ENCODE measurements at regions not wholly inside any gene's neighbourhood (a gene's known extent, or its start where the extent isn't known, plus 50 kb on each side); places are given as distances from the start of the nearest gene placed in this dataset.
A peak's percentile ranks its signal among the peaks of the same experiment; 100 is the strongest.

DNA sequence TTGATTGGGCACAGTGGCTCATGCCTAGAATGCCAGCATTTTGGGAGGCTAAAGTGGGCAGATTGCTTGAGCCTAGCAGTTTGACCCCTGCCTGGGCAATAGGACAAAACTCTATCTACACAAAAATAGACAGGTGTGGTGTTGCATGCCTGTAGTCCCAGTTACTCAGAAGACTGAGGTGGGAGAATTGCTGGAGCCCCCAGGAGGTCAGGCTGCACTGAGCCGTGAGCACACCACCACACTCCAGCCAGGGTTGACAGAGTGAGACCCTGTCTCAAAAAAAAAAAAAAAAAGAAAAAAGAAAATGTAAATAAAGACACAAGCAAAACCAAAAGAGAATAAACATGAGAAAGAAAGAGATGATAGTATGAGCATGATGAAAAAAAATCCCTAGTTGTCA lies 802.4 kb upstream of the ANO3 start:
- H3K9ac ChIP-seq (ENCODE audit: insufficient read depth, low read length), result no peak overlapping the region
- H3K9me3 ChIP-seq (ENCODE audit: control insufficient read depth, insufficient read depth, low read depth, low read length), result no peaks in the 10 kb centered on the region
- H3K36me3 ChIP-seq (ENCODE audit: control insufficient read depth, insufficient read depth, low read length), result no peaks in the 10 kb centered on the region
- H2AFZ ChIP-seq (ENCODE audit: low read length), result no peak overlapping the region
- H3K4me1 ChIP-seq (ENCODE audit: control insufficient read depth, extremely low read depth, insufficient read depth, low read length), result no peaks in the 10 kb centered on the region
- no peak for TF ChIP-seq EZH2 (IDR thresholded peaks at IDR 0.05; ENCODE audit: low read length, missing control alignments)
- TF ChIP-seq, protein P1, sequence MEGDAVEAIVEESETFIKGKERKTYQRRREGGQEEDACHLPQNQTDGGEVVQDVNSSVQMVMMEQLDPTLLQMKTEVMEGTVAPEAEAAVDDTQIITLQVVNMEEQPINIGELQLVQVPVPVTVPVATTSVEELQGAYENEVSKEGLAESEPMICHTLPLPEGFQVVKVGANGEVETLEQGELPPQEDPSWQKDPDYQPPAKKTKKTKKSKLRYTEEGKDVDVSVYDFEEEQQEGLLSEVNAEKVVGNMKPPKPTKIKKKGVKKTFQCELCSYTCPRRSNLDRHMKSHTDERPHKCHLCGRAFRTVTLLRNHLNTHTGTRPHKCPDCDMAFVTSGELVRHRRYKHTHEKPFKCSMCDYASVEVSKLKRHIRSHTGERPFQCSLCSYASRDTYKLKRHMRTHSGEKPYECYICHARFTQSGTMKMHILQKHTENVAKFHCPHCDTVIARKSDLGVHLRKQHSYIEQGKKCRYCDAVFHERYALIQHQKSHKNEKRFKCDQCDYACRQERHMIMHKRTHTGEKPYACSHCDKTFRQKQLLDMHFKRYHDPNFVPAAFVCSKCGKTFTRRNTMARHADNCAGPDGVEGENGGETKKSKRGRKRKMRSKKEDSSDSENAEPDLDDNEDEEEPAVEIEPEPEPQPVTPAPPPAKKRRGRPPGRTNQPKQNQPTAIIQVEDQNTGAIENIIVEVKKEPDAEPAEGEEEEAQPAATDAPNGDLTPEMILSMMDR (conservative IDR thresholded peaks at IDR 0.05 in 1 of 2, IDR thresholded peaks at IDR 0.05 in 1 of 2; ENCODE audit: low read depth in 1 of 2, low read length in 2 of 2), result no peak
- H3K27ac ChIP-seq (ENCODE audit: insufficient read depth, low read length), result no peak overlapping the region
- no peak overlapping the region for H3K4me2 ChIP-seq (ENCODE audit: extremely low read depth, insufficient read depth, low read length)
- no peak for DNase-seq (ENCODE audit: low read depth in 2 of 2)
- H3K4me3 ChIP-seq (replicated peaks in 1 of 4; ENCODE audit: control extremely low read depth in 1 of 4, insufficient read depth in 1 of 4, low read depth in 3 of 4, low read length in 4 of 4), result no peak overlapping the region
- no peaks in the 10 kb centered on the region for H3K27me3 ChIP-seq (ENCODE audit: control insufficient read depth, insufficient read depth, low read length)
- H3K79me2 ChIP-seq (ENCODE audit: control insufficient read depth, insufficient read depth, low read length), result no peaks in the 10 kb centered on the region
- H4K20me1 ChIP-seq (ENCODE audit: control insufficient read depth, extremely low read depth, insufficient read depth, low read length), result no peaks in the 10 kb centered on the region

DNA sequence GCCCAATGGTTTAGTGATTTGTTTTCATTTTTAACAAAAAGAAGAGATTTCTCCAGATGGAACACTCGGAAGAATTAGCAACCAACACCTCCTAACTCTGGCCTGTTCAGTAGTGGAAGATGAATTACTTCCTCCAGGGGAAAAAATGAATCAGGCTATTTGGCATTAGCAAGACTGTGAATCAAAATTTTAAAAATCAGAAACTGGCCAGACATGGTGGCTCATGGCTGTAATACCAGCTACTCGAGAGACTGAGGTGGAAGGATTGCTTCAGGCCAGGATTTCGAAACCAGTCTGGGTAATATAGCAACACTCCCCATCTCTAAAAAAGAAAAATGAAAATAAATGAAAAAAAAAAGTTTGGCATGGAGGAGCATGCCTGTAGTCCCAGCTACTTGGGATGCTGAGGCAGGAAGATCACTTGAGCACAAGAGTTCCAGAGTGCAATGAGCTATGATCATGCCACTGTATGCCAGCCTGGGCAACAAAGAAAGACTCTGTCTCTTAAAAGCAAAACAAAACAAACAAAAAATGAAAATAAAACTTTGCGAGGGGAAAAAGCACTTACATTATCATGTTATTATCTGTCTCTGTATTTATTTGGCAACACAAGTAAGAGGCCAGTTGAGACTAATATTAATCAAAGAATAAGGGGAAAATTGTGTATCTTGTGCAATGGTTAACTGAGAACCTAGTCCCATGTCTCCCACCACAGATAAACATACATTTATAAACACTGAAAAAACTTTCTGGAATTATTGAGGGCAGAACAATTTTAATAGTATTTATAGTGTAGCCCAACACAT lies 796.3 kb upstream of the ANO3 start:
- Histone ChIP-seq H3K27me3 (ENCODE audit: control insufficient read depth, insufficient read depth, low read length) (no peaks in the 10 kb centered on the region), H3K4me1 (ENCODE audit: control insufficient read depth, extremely low read depth, insufficient read depth, low read length) (no peaks in the 10 kb centered on the region), H3K79me2 (ENCODE audit: control insufficient read depth, insufficient read depth, low read length) (no peaks in the 10 kb centered on the region), H3K36me3 (ENCODE audit: control insufficient read depth, insufficient read depth, low read length) (no peaks in the 10 kb centered on the region), H3K4me3 (replicated peaks in 1 of 4; ENCODE audit: control extremely low read depth in 1 of 4, insufficient read depth in 1 of 4, low read depth in 3 of 4, low read length in 4 of 4) (no peak overlapping the region), H2AFZ (ENCODE audit: low read length) (no peak overlapping the region), H3K9ac (ENCODE audit: insufficient read depth, low read length) (no peak overlapping the region), H3K9me3 (ENCODE audit: control insufficient read depth, insufficient read depth, low read depth, low read length) (no peaks in the 10 kb centered on the region), H3K27ac (ENCODE audit: insufficient read depth, low read length) (no peak overlapping the region), H3K4me2 (ENCODE audit: extremely low read depth, insufficient read depth, low read length) (no peak overlapping the region), H4K20me1 (ENCODE audit: control insufficient read depth, extremely low read depth, insufficient read depth, low read length) (no peaks in the 10 kb centered on the region)
- TF ChIP-seq, protein P1 (conservative IDR thresholded peaks at IDR 0.05 in 1 of 2, IDR thresholded peaks at IDR 0.05 in 1 of 2; ENCODE audit: low read depth in 1 of 2, low read length in 2 of 2), result no peak
- no peak for TF ChIP-seq EZH2 (IDR thresholded peaks at IDR 0.05; ENCODE audit: low read length, missing control alignments)
- DNase-seq (ENCODE audit: low read depth in 2 of 2), result peak; percentile 7 to 72

DNA sequence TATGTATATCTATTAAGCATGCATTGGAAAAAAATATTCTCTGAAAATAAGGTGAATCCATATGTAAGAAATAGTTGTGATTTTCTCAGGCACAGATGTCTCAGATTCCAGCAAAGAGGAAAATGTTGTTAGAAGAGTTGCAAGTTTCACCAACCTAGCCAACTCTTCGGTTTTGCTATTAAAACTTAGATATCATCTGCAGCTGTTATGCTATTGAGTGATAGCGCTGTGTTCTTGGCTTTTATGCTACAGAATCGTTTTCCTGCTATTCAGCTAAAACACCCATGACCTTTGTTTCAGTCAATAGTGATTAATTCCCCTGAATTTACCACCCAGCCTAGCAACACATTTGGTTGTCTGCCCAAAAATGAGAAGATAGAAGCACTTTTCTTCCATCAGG lies 795.6 kb upstream of the ANO3 start:
- TF ChIP-seq, protein P1 (conservative IDR thresholded peaks at IDR 0.05 in 1 of 2, IDR thresholded peaks at IDR 0.05 in 1 of 2; ENCODE audit: low read depth in 1 of 2, low read length in 2 of 2), result no peak
- TF ChIP-seq EZH2 (IDR thresholded peaks at IDR 0.05; ENCODE audit: low read length, missing control alignments), result no peak
- no peaks in the 10 kb centered on the region for H3K79me2 ChIP-seq (ENCODE audit: control insufficient read depth, insufficient read depth, low read length)
- no peak overlapping the region for H3K4me3 ChIP-seq (replicated peaks in 1 of 4; ENCODE audit: control extremely low read depth in 1 of 4, insufficient read depth in 1 of 4, low read depth in 3 of 4, low read length in 4 of 4)
- H4K20me1 ChIP-seq (ENCODE audit: control insufficient read depth, extremely low read depth, insufficient read depth, low read length), result no peaks in the 10 kb centered on the region
- no peak overlapping the region for H3K27ac ChIP-seq (ENCODE audit: insufficient read depth, low read length)
- DNase-seq (ENCODE audit: low read depth in 2 of 2), result peak in 1 of 2 donors; percentile 1
- H3K9ac ChIP-seq (ENCODE audit: insufficient read depth, low read length), result no peak overlapping the region
- no peaks in the 10 kb centered on the region for H3K4me1 ChIP-seq (ENCODE audit: control insufficient read depth, extremely low read depth, insufficient read depth, low read length)
- no peaks in the 10 kb centered on the region for H3K9me3 ChIP-seq (ENCODE audit: control insufficient read depth, insufficient read depth, low read depth, low read length)
- no peak overlapping the region for H3K4me2 ChIP-seq (ENCODE audit: extremely low read depth, insufficient read depth, low read length)
- H2AFZ ChIP-seq (ENCODE audit: low read length), result no peak overlapping the region
- no peaks in the 10 kb centered on the region for H3K27me3 ChIP-seq (ENCODE audit: control insufficient read depth, insufficient read depth, low read length)
- no peaks in the 10 kb centered on the region for H3K36me3 ChIP-seq (ENCODE audit: control insufficient read depth, insufficient read depth, low read length)

Measured in fibroblast of lung (primary cell).